Endometrium (tissue), 2 donors: ENCODE measurements at regions not wholly inside any gene's neighbourhood (a gene's known extent, or its start where the extent isn't known, plus 50 kb on each side); places are given as distances from the start of the nearest gene placed in this dataset.
"Not testable (repeated sequence)": the region's sequence is repeated elsewhere in the genome, so short reads cannot be mapped to it uniquely, and the experiment has no call there.

Experiments
- FAIRE-seq: peaks from 2 replicates; lab custom pipeline; 2012; peaks lifted over from hg19 to GRCh38; lab: Jason Lieb, UNC
- donor health status: control.
- donor health status: control.

- FAIRE-seq: no peak
Observed at GRCh38 chr20:55067158-55067825, 591.9 kb downstream of the DOK5 start.

- FAIRE-seq: no peak
Observed at GRCh38 chr20:55058938-55059337, 583.5 kb downstream of the DOK5 start.

GRCh38 chr20:55057779-55058415 lies 582.5 kb downstream of the DOK5 start:
- FAIRE-seq: no peak

- FAIRE-seq: no peak
Observed at GRCh38 chr20:55054453-55054852, 579.1 kb downstream of the DOK5 start.

GRCh38 chr20:55053389-55053788 lies 578.0 kb downstream of the DOK5 start:
- FAIRE-seq: no peak

- FAIRE-seq: no peak
Observed at GRCh38 chr20:55052459-55052858, 577.1 kb downstream of the DOK5 start.

GRCh38 chr20:55038684-55039083 lies 563.3 kb downstream of the DOK5 start:
- no peak for FAIRE-seq

- no peak for FAIRE-seq
Observed at GRCh38 chr20:55031971-55032370, 556.6 kb downstream of the DOK5 start.

GRCh38 chr20:55014766-55015165 lies 539.4 kb downstream of the DOK5 start:
- no peak for FAIRE-seq

GRCh38 chr20:55010761-55011160 lies 535.4 kb downstream of the DOK5 start:
- no peak for FAIRE-seq

GRCh38 chr20:55009066-55009465 lies 533.7 kb downstream of the DOK5 start:
- FAIRE-seq: no peak

GRCh38 chr20:55004044-55004443 lies 528.7 kb downstream of the DOK5 start:
- FAIRE-seq: no peak

GRCh38 chr20:54995553-54995952 lies 520.2 kb downstream of the DOK5 start:
- no peak for FAIRE-seq

- FAIRE-seq: no peak
Observed at GRCh38 chr20:54995011-54995410, 519.6 kb downstream of the DOK5 start.

GRCh38 chr20:54985091-54985490 lies 509.7 kb downstream of the DOK5 start:
- peak; percentile 76 for FAIRE-seq

GRCh38 chr20:54984104-54984448 lies 508.7 kb downstream of the DOK5 start:
- no peak for FAIRE-seq

GRCh38 chr20:54983394-54984103 lies 508.2 kb downstream of the DOK5 start:
- FAIRE-seq: not testable (repeated sequence)

- no peak for FAIRE-seq
Observed at GRCh38 chr20:54981175-54981574, 505.8 kb downstream of the DOK5 start.

GRCh38 chr20:54980103-54980960 lies 504.9 kb downstream of the DOK5 start:
- no peak for FAIRE-seq

- FAIRE-seq: no peak
Observed at GRCh38 chr20:54950304-54950703, 474.9 kb downstream of the DOK5 start.

GRCh38 chr20:54941666-54942065 lies 466.3 kb downstream of the DOK5 start:
- FAIRE-seq: no peak

- no peak for FAIRE-seq
Observed at GRCh38 chr20:54940522-54940921, 465.1 kb downstream of the DOK5 start.

- FAIRE-seq: no peak
Observed at GRCh38 chr20:54938707-54939106, 463.3 kb downstream of the DOK5 start.
